Nephron (organoid): ENCODE measurements at regions not wholly inside any gene's neighbourhood (a gene's known extent, or its start where the extent isn't known, plus 50 kb on each side); places are given as distances from the start of the nearest gene placed in this dataset.
"Not testable (repeated sequence)": the region's sequence is repeated elsewhere in the genome, so short reads cannot be mapped to it uniquely, and the experiment has no call there.

Experiments
- H3K27ac Mint-ChIP-seq, 3 experiments: 2 replicates each; pipeline ENCODE4 v1.8.0; 2020; ENCODE audit warnings: mixed read lengths in 3 of 3, mild to moderate bottlenecking in 2 of 3, moderate library complexity in 1 of 3
- H3K27me3 Mint-ChIP-seq: 2 replicates; pipeline ENCODE4 v1.8.0; 2021; ENCODE audit warnings: low read depth, mild to moderate bottlenecking, moderate library complexity, mixed read lengths
- H3K36me3 Mint-ChIP-seq: 2 replicates; pipeline ENCODE4 v1.8.0; 2020; ENCODE audit warnings: low read depth, mixed read lengths
- H3K4me1 Mint-ChIP-seq: 2 replicates; pipeline ENCODE4 v1.8.0; 2020; ENCODE audit warnings: mixed read lengths
- H3K4me3 Mint-ChIP-seq, 3 experiments: 2 replicates each; pipeline ENCODE4 v1.8.0; 2020; ENCODE audit warnings: mild to moderate bottlenecking in 3 of 3, mixed read lengths in 3 of 3, moderate library complexity in 2 of 3
- H3K9me3 Mint-ChIP-seq: 2 replicates; pipeline ENCODE4 v1.8.0; 2020; ENCODE audit warnings: mixed read lengths
- TF ChIP-seq, protein P1 (sequence below), 3 experiments: fragments of 200-600 bp; sonication (generic); IDR thresholded peaks; one replicate each; pipeline ENCODE4 v1.5.0; 2021; ENCODE audit warnings: antibody characterized with exemption in 3 of 3; ENCODE audit not compliant: unreplicated experiment in 3 of 3

DNA sequence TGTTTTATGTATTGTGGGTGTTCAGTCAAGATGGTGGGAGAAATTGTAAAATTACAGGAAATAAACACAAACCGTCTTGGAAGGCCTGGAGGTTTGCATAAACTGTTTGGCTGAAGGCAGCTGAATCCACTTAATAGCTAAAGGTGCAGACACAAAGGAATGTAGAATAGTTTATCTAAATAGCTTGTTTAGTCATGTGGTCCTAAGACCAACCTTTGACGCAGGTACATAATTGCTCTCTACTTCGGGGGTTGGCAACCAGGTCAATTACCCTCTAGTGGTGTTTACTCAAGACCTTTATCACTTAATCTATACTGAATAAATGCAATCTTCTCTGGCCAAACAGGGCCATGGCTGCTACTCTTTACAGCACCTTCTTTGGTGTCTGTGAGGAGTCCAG lies 502.8 kb downstream of the IGSF11 start:
- H3K27ac Mint-ChIP-seq = no peak overlapping the region
- H3K27me3 Mint-ChIP-seq = no peaks in the 10 kb centered on the region
- no peaks in the 10 kb centered on the region for H3K4me1 Mint-ChIP-seq
- H3K4me3 Mint-ChIP-seq = no peak overlapping the region
- H3K9me3 Mint-ChIP-seq = no peaks in the 10 kb centered on the region
- TF ChIP-seq, protein P1, sequence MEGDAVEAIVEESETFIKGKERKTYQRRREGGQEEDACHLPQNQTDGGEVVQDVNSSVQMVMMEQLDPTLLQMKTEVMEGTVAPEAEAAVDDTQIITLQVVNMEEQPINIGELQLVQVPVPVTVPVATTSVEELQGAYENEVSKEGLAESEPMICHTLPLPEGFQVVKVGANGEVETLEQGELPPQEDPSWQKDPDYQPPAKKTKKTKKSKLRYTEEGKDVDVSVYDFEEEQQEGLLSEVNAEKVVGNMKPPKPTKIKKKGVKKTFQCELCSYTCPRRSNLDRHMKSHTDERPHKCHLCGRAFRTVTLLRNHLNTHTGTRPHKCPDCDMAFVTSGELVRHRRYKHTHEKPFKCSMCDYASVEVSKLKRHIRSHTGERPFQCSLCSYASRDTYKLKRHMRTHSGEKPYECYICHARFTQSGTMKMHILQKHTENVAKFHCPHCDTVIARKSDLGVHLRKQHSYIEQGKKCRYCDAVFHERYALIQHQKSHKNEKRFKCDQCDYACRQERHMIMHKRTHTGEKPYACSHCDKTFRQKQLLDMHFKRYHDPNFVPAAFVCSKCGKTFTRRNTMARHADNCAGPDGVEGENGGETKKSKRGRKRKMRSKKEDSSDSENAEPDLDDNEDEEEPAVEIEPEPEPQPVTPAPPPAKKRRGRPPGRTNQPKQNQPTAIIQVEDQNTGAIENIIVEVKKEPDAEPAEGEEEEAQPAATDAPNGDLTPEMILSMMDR (IDR thresholded peaks at IDR 0.05; ENCODE audit: unreplicated experiment in 3 of 3) = no peak
- H3K36me3 Mint-ChIP-seq = no peaks in the 10 kb centered on the region

DNA sequence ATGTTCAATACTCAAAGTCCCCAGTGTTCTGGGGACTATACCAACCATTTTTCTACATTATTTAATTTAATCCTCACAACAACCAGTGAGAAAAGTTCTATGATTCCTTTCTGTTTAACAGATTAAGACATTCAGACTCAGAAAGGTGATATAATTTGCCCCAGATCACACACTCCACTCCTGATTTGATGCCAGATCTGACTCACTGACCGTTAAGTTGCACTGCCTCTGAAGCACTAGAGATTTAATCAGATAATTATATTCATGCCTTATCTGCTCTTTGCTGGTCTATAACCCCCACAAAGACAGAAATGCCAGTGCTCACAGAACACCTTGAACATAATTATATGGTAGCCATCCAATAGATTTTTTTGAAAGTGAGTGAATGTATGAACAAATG lies 501.0 kb downstream of the IGSF11 start:
- no peaks in the 10 kb centered on the region for H3K9me3 Mint-ChIP-seq
- H3K36me3 Mint-ChIP-seq = no peaks in the 10 kb centered on the region
- no peak overlapping the region for H3K4me3 Mint-ChIP-seq
- TF ChIP-seq, protein P1 (IDR thresholded peaks at IDR 0.05; ENCODE audit: unreplicated experiment in 3 of 3) = no peak
- no peaks in the 10 kb centered on the region for H3K27me3 Mint-ChIP-seq
- no peaks in the 10 kb centered on the region for H3K4me1 Mint-ChIP-seq
- H3K27ac Mint-ChIP-seq = peak overlapping the region in 1 of 3 experiments; percentile 69

DNA sequence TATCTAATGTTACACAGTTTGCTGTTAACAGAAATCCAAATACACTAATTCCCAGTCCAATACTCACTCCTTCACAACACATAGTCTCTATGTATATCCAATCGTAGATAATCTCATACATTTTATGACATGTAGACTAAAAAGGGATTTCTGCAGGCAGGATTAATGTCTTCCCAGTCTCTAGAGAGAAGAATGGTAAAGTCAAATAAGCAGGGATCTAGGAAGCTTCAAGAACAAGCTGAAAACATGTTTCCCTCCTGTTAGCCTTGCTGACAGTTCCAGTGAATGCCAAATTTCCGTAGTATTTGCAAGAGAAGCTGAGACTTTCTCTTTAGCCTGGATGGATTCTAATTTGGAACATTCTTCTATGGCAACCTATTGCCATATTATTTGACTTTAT lies 500.1 kb downstream of the IGSF11 start:
- Mint-ChIP-seq H3K27ac (peak overlapping the region in 2 of 3 experiments; percentile 69 to 70), H3K4me1 (no peaks in the 10 kb centered on the region), H3K9me3 (no peaks in the 10 kb centered on the region), H3K36me3 (no peaks in the 10 kb centered on the region), H3K4me3 (no peak overlapping the region), H3K27me3 (no peaks in the 10 kb centered on the region)
- TF ChIP-seq, protein P1 (IDR thresholded peaks at IDR 0.05; ENCODE audit: unreplicated experiment in 3 of 3) = no peak

DNA sequence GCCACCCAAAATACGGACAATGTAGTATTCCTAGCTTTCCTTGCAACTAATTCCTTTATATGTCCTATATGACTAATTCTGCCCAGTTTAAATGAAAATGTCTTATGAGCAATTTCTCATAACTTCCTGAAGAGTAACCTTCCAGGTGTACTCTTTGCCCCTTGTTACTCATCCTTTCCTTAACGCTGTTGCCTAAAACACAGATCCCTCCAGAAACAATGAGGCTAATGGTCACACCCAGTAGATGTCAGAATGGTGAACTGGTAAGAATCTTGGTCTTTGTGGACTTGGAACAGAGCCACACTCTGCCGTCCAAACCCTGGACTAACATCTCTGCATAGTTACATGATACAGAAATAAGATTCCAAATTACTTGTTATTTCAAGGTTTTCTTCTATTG lies 497.9 kb downstream of the IGSF11 start:
- Mint-ChIP-seq H3K9me3 (no peaks in the 10 kb centered on the region), H3K4me1 (peaks cover 6% of the 10 kb centered on the region), H3K27ac (no peak overlapping the region), H3K36me3 (no peaks in the 10 kb centered on the region), H3K4me3 (no peak overlapping the region), H3K27me3 (no peaks in the 10 kb centered on the region)
- TF ChIP-seq, protein P1 (IDR thresholded peaks at IDR 0.05; ENCODE audit: unreplicated experiment in 3 of 3) = no peak

DNA sequence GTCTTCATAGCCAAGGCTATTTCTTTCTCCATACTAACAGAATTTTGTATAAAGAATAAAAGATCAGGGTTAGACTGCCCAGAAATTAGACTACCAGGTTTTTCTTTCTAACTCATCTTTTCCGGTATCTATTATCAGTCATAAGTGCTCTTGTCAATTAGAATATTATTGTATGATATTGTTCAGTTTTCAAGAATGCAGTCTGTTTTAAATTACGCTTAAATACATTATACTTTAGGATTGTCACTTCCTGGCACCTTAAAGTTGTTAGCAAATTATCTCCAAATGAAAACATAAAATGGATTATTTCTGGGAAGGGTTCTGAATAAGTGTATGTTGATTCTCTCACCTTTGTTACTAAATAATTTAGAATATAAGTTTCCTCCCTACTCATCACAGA lies 497.2 kb downstream of the IGSF11 start:
- no peak overlapping the region for H3K4me3 Mint-ChIP-seq
- H3K36me3 Mint-ChIP-seq = no peaks in the 10 kb centered on the region
- no peak overlapping the region for H3K27ac Mint-ChIP-seq
- H3K4me1 Mint-ChIP-seq = peaks cover 11% of the 10 kb centered on the region
- H3K27me3 Mint-ChIP-seq = no peaks in the 10 kb centered on the region
- H3K9me3 Mint-ChIP-seq = peaks cover 4% of the 10 kb centered on the region
- TF ChIP-seq, protein P1 (IDR thresholded peaks at IDR 0.05; ENCODE audit: unreplicated experiment in 3 of 3) = no peak

DNA sequence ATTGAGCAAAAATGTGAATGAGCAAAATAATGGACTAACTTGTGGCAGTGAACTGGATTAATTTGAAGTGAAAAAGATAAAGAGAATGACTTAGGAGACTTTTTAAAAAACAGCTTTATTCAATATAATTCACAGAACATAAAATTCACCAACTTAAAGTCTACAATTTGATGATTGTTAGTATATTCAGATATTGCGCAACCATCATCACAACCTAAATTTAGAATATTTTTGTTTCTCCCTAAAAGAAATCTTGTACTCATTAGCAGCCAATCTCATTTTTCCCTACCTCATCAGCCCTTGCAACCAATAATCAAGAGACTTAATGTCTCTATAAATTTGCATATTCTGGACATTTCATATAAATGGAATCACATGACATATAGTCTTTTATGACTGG lies 496.5 kb downstream of the IGSF11 start:
- peaks cover 14% of the 10 kb centered on the region for H3K4me1 Mint-ChIP-seq
- no peaks in the 10 kb centered on the region for H3K27me3 Mint-ChIP-seq
- H3K27ac Mint-ChIP-seq = no peak overlapping the region
- H3K9me3 Mint-ChIP-seq = peaks cover 4% of the 10 kb centered on the region
- no peak overlapping the region for H3K4me3 Mint-ChIP-seq
- no peaks in the 10 kb centered on the region for H3K36me3 Mint-ChIP-seq
- TF ChIP-seq, protein P1 (IDR thresholded peaks at IDR 0.05; ENCODE audit: unreplicated experiment in 3 of 3) = no peak

DNA sequence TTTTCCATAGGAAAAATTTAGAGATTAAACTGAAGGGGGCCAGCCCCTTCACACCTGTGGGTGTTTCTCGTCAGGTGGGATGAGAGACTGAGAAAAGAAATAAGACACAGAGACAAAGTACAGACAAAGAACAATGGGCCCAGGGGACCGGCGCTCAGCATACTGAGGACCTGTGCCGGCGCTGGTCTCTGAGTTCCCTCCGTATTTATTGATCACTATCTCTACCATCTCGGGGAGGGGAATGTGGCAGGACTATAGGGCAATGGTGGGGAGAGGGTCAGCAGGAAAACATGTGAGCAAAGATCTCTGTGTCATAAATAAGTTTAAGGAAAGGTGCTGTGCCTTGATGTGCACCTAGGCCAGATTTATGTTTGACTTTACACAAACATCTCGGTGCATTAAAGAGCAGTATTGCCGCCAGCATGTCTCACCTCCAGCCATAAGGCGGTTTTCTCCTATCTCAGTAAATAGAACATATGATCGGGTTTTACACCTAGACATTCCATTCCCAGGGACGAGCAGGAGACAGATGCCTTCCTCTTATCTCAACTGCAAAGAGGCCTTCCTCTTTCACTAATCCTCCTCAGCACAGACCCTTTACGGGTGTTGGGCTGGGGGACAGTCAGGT lies 494.7 kb downstream of the IGSF11 start:
- H3K36me3 Mint-ChIP-seq, H3K27me3 Mint-ChIP-seq, H3K4me3 Mint-ChIP-seq, H3K9me3 Mint-ChIP-seq: not testable (repeated sequence)
- peaks cover 16% of the 10 kb centered on the region for H3K4me1 Mint-ChIP-seq
- H3K27ac Mint-ChIP-seq = peak overlapping the region in 1 of 3 experiments; percentile 40

DNA sequence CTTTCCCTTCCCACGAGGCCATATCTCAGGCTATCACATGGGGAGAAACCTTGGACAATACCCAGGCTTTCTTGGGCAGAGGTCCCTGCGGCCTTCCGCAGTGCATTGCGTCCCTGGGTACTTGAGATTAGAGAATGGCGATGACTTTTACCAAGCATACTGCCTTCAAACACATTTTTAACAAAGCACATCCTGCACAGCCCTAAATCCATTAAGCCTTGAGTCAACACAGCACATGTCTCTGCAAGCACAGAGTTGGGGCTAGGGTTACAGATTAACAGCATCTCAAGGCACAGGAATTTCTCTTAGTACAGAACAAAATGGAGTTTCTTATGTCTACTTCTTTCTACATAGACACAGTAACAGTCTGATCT lies 494.2 kb downstream of the IGSF11 start:
- H3K4me3 Mint-ChIP-seq, H3K36me3 Mint-ChIP-seq, H3K27me3 Mint-ChIP-seq, H3K9me3 Mint-ChIP-seq: not testable (repeated sequence)
- Mint-ChIP-seq H3K27ac (peak overlapping the region; percentile 14 to 40 (median 29)), H3K4me1 (peaks cover 20% of the 10 kb centered on the region)
